ENCODE measurements at regions not wholly inside any gene's neighbourhood (a gene's known extent, or its start where the extent isn't known, plus 50 kb on each side); places are given as distances from the start of the nearest gene placed in this dataset.
"Not testable (repeated sequence)": the region's sequence is repeated elsewhere in the genome, so short reads cannot be mapped to it uniquely, and the experiment has no call there.

DNA sequence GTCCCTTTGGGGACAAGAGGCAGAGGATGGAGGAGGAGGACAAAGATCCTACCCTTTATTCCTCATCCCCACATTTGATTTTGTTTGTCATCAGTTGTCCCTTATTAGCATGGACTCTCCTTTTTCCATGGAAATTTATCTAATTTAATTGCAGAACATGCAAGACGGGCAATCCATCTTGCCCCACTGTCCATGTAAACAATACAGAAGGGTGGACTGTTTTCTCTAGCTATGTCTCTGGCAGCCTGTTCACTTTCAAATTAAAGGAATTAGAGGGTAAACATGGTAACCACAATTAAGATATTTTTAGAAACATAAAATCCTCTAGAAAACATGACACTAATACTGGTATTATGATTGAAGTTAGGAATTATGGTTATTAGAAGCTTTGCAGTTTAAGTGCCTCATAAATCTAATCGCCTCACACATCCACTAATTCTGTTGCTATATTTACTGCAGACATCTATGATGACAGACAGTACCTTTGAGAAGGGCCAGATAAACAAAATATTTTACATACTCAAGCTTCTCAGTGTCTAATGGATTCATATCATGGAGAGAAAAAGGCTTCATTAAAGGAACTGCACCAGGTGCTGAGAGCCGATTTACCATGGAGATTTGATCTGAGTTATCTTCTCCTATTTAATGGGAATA, 215.5 kb downstream of the LNPK start:
- Histone ChIP-seq H3K27ac (ENCODE audit: low read depth, low read length) (no peak overlapping the region), H3K9ac (ENCODE audit: low read length) (no peak overlapping the region), H3K4me3 (ENCODE audit: insufficient read depth, low read depth, low read length) (no peak overlapping the region), H4K20me1 (ENCODE audit: insufficient read depth, low read length) (no peaks in the 10 kb centered on the region), H3K27me3 (ENCODE audit: insufficient read depth, low read length) (no peaks in the 10 kb centered on the region), H2AFZ (ENCODE audit: low read depth, low read length) (no peak overlapping the region), H3K4me1 (ENCODE audit: insufficient read depth, low read length) (no peaks in the 10 kb centered on the region), H3K79me2 (ENCODE audit: insufficient read depth, low read length) (no peaks in the 10 kb centered on the region), H3K9me3 (ENCODE audit: insufficient read depth, low read depth, low read length) (no peaks in the 10 kb centered on the region), H3K36me3 (ENCODE audit: insufficient read depth, low read length) (no peaks in the 10 kb centered on the region), H3K4me2 (ENCODE audit: low read length) (no peak overlapping the region)
- Mint-ChIP-seq H3K4me3 (ENCODE audit: unreplicated experiment) (no peak overlapping the region), H3K27me3 (ENCODE audit: low read depth, unreplicated experiment) (no peaks in the 10 kb centered on the region), H3K9me3 (ENCODE audit: unreplicated experiment) (no peaks in the 10 kb centered on the region), H3K27ac (ENCODE audit: unreplicated experiment) (no peak overlapping the region), H3K36me3 (ENCODE audit: low read depth, unreplicated experiment) (no peaks in the 10 kb centered on the region), H3K4me1 (ENCODE audit: low read depth, unreplicated experiment) (no peaks in the 10 kb centered on the region)
- DNase-seq (ENCODE audit: low read depth) (no peak), FAIRE-seq (no peak)
- TF ChIP-seq, protein P1, sequence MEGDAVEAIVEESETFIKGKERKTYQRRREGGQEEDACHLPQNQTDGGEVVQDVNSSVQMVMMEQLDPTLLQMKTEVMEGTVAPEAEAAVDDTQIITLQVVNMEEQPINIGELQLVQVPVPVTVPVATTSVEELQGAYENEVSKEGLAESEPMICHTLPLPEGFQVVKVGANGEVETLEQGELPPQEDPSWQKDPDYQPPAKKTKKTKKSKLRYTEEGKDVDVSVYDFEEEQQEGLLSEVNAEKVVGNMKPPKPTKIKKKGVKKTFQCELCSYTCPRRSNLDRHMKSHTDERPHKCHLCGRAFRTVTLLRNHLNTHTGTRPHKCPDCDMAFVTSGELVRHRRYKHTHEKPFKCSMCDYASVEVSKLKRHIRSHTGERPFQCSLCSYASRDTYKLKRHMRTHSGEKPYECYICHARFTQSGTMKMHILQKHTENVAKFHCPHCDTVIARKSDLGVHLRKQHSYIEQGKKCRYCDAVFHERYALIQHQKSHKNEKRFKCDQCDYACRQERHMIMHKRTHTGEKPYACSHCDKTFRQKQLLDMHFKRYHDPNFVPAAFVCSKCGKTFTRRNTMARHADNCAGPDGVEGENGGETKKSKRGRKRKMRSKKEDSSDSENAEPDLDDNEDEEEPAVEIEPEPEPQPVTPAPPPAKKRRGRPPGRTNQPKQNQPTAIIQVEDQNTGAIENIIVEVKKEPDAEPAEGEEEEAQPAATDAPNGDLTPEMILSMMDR (IDR thresholded peaks at IDR 0.05; ENCODE audit: insufficient read depth, low read depth, low read length): no peak
- TF ChIP-seq EZH2 (IDR thresholded peaks at IDR 0.05; ENCODE audit: insufficient read depth, low read length): no peak

- FAIRE-seq; DNase-seq (ENCODE audit: low read depth); H3K9me3 Mint-ChIP-seq (ENCODE audit: unreplicated experiment); H3K36me3 ChIP-seq (ENCODE audit: insufficient read depth, low read length); H3K9ac ChIP-seq (ENCODE audit: low read length); H4K20me1 ChIP-seq (ENCODE audit: insufficient read depth, low read length); H3K4me3 ChIP-seq (ENCODE audit: insufficient read depth, low read depth, low read length); H3K79me2 ChIP-seq (ENCODE audit: insufficient read depth, low read length); H3K27me3 Mint-ChIP-seq (ENCODE audit: low read depth, unreplicated experiment); H3K27me3 ChIP-seq (ENCODE audit: insufficient read depth, low read length); H2AFZ ChIP-seq (ENCODE audit: low read depth, low read length); H3K4me1 ChIP-seq (ENCODE audit: insufficient read depth, low read length); H3K36me3 Mint-ChIP-seq (ENCODE audit: low read depth, unreplicated experiment); H3K27ac ChIP-seq (ENCODE audit: low read depth, low read length); H3K27ac Mint-ChIP-seq (ENCODE audit: unreplicated experiment); H3K4me3 Mint-ChIP-seq (ENCODE audit: unreplicated experiment); H3K4me1 Mint-ChIP-seq (ENCODE audit: low read depth, unreplicated experiment); H3K4me2 ChIP-seq (ENCODE audit: low read length); H3K9me3 ChIP-seq (ENCODE audit: insufficient read depth, low read depth, low read length): not testable (repeated sequence)
Measured at GRCh38 chr2:175777337-175777736, 224.7 kb downstream of the LNPK start.

DNA sequence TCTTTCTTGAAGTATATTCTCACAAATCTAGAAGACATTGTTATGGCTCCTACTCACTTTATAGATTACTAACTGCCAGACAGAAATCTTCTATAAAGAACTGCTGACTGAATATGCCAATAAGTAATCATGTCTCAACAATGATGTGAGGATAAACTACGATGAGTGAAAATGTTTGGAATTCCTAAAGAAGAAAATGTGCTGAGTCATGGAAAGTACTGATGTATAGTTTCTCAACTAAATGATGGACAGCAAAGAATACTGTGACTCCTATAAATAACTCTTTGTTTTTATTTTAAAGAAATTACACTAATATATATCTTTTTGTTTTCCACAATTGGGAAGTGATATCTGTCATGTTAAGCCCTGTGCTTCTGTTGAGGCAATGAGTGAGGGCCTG, 232.9 kb downstream of the LNPK start:
- Mint-ChIP-seq H3K36me3 (ENCODE audit: low read depth, unreplicated experiment) (no peaks in the 10 kb centered on the region), H3K9me3 (ENCODE audit: unreplicated experiment) (peaks cover 10% of the 10 kb centered on the region), H3K4me3 (ENCODE audit: unreplicated experiment) (no peak overlapping the region), H3K27me3 (ENCODE audit: low read depth, unreplicated experiment) (no peaks in the 10 kb centered on the region), H3K27ac (ENCODE audit: unreplicated experiment) (peak overlapping the region; percentile 66), H3K4me1 (ENCODE audit: low read depth, unreplicated experiment) (peaks cover 11% of the 10 kb centered on the region)
- H4K20me1 ChIP-seq (ENCODE audit: insufficient read depth, low read length): no peaks in the 10 kb centered on the region
- H3K9ac ChIP-seq (ENCODE audit: low read length): no peak overlapping the region
- H3K27ac ChIP-seq (ENCODE audit: low read depth, low read length): no peak overlapping the region
- H2AFZ ChIP-seq (ENCODE audit: low read depth, low read length): no peak overlapping the region
- DNase-seq (ENCODE audit: low read depth): no peak
- H3K4me2 ChIP-seq (ENCODE audit: low read length): no peak overlapping the region
- H3K36me3 ChIP-seq (ENCODE audit: insufficient read depth, low read length): no peaks in the 10 kb centered on the region
- H3K9me3 ChIP-seq (ENCODE audit: insufficient read depth, low read depth, low read length): no peaks in the 10 kb centered on the region
- no peak overlapping the region for H3K4me3 ChIP-seq (ENCODE audit: insufficient read depth, low read depth, low read length)
- no peaks in the 10 kb centered on the region for H3K27me3 ChIP-seq (ENCODE audit: insufficient read depth, low read length)
- TF ChIP-seq, protein P1 (IDR thresholded peaks at IDR 0.05; ENCODE audit: insufficient read depth, low read depth, low read length): no peak
- TF ChIP-seq EZH2 (IDR thresholded peaks at IDR 0.05; ENCODE audit: insufficient read depth, low read length): no peak
- no peak for FAIRE-seq
- H3K79me2 ChIP-seq (ENCODE audit: insufficient read depth, low read length): no peaks in the 10 kb centered on the region
- H3K4me1 ChIP-seq (ENCODE audit: insufficient read depth, low read length): no peaks in the 10 kb centered on the region
